CD4-positive, alpha-beta T cell treated with Interferon alpha-2 for 1 hour (primary cell): ENCODE measurements at regions not wholly inside any gene's neighbourhood (a gene's known extent, or its start where the extent isn't known, plus 50 kb on each side); places are given as distances from the start of the nearest gene placed in this dataset.
"Not testable (repeated sequence)": the region's sequence is repeated elsewhere in the genome, so short reads cannot be mapped to it uniquely, and the experiment has no call there.

ENCODE experiments used
- DNase-seq, 2 donors: peaks; one replicate each; pipeline ENCODE4 v3.0.0-alpha.2; 2020 to 2022

DNA sequence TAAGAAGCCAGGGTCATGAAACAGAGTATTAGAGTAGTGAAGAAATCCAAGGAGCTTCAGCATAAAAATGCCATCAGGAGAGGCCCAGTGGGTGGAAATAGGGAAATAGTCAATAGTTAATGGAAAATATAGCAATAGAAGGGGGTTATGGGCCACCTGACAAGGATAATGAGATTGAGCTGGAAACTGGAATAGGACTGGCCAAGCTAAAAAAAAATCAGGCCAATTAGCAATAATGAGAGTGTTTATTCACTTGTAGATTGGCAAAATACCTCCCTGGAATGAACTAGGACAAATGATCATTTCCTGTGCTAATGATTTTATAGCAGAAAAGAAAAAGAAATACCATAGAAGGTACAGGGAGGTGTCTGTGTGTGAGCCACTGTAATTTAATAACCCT is 97.9 kb downstream of the PLCE1 start:
- no peak for DNase-seq

DNA sequence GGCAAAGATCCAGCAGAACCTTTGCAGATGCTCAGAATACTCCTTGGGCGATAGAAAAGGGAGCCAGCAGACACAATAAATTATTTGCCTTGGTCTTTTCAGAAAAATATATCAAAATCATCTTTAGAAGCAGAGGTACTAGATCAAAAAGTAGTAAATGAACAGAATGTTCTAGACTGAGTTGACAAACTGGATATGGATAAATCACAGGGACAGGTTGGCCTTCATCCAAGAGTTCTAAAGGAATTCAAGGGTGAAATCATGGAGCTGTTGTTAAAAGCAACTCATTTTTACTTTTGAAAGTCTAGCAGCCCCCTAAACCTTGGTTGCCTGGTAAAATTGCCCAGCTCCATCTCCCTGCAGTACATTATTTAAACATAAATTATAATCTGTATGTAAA is 99.1 kb downstream of the PLCE1 start:
- no peak for DNase-seq

DNA sequence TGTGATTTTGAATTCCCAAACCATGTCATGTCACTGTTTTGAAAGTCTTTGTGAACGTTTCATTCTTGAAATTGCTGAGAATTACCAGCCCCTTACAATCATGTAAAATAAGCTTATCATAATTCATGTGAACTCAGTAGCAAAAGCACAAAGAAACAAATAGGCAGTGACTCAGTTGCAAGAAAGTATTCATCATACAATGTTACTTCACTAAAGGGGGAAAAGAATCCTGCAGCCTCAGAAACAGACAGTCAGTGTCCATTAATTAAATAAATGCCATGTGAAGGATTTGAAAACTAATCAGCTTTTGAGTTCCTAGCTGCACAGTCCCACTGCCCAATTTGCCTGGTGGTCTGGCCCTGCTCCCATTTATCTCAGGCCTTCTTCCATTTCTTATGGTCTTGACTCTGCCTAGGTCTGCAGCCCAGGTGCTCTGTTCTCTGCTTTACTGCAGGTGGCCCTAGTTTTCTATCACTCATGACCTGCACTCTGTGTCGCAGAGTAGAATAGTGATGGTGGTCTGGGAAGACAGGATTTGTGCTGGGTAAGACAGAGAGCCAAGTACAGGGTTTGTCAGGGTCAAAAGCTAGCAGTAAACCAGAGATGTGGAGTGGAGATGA is 99.7 kb downstream of the PLCE1 start:
- DNase-seq: no peak

DNA sequence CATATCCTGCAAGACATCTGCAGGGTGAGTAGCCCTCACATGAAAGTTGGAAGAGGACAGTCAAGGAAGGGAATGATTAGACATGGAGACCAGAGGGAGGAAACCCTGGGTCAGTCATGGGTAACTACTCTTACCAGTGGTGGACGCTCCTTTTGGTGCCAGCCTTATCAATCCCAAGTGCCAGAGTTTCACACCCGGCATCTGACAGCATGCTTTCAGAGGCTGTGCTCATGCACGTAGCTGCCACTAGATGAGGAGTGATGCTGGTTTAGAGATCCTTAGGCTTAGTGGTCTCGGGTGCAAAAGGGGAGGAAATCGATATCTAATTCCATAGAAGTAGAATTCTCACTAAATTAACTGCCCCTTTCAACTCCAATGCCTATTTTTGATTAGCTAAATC is 100.8 kb downstream of the PLCE1 start:
- DNase-seq: no peak

DNA sequence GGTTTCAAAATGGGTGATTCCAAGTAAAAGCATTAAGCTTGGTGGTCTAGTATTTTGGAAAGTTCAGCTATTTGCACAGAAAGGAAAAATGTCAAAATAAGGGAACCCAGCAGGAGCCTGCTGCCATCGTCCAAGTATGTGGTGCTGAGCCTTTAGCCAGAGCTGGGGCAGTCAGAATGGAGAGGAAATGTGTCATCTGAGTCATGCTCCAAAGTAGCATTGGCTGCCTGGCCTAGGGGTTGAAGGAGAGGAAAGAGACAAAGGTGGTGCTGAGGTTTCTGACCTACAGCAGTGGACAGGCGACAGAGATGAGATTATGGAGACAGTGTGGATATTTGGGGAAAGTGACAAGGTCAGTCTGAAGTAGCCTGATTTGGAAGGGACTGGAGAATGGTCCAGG is 103.9 kb downstream of the PLCE1 start:
- DNase-seq: no peak

DNA sequence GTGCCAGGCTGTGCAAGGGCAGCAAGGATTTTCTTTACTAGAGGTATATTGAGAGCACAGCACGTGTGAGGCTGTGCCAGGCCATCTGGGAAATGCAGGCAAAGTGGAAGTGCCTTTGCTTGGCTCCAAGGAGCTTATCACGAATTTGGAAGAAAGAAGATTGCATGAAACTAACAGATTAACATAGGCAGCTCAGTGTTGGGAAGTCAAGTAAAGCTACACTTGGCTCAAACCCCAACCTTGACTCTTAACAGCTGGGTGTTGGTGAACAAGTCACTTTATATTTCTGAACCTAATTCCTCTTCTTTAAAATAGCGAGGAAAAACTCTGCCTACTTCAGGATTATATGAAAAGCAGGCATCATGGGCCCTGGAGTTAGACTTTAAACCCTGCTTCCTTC is 105.2 kb downstream of the PLCE1 start:
- no peak for DNase-seq

DNA sequence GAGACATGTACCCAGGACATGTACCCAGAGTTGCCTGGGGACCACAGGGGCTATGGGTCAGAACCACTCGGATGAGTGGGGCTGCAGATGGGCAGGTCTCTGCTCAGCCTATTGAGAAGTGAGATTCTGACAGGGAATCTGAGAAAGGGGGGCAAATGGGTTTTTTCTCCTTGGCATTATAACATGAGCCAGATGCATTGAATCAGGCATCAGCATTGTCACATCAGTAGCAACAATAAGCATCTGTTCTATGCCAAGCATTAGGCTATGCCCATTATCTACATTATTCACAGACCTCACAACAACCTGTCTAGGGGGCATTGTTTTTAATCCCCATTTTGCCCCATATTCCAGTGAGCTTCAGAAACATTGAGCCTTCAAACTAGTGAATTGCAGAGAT is 108.2 kb downstream of the PLCE1 start:
- no peak for DNase-seq

DNA sequence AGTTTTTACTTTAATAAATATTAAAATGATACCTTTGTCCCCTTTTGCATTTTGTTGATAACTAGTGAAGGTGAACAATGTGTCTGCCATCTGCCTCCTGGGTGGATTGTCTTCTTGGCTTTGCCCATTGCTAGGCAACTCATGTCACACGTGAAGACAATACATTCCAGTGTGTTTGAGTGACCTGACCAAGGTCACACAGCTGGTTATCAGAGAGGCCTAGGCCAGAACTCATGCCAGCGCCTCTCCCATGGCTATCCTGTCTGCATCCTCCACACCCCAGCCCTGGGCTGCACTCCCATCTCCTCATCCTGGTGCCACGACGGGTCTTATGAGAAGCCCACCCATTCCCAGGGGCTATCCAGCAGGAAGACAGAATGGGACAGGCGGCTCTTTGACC is 108.7 kb downstream of the PLCE1 start:
- no peak for DNase-seq

DNA sequence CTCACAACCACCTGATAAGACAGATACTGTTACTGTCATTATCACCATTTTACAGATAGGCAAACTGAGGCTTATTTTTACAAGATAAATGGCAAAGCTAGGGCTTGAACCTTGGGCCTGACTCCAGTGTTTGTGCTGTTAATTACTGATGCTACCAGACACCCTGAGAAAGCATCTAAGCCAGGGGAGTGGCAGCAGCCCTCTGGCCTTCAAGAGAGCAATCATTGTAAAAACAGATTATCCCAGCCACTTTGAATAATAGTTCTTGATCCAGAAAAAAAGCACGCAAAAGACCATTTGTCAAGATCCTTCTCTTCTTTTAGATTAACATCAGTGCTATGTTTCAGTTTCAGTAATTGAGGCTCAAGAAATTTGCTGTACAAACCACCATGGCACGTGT is 109.5 kb downstream of the PLCE1 start:
- no peak for DNase-seq

DNA sequence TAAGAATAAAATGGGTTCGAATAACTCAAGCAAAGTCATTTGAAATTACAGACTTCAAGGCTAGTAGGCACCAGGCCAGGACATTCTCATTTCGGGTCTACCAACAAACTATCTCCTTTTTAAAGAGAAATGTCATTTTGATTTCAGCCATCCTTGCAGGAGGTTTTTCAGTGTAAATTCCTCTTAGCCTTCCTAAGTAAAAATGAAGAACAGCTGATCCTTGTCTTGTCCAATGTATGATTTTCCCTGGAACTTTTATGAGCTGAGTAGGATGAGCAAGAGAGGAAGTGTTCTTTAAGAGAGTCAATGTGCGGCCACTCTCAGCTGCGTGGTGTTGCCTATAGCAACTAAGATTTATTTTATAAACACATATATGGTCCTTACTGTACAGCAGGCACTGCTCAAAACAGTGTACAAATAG is 110.1 kb downstream of the PLCE1 start:
- no peak for DNase-seq

DNA sequence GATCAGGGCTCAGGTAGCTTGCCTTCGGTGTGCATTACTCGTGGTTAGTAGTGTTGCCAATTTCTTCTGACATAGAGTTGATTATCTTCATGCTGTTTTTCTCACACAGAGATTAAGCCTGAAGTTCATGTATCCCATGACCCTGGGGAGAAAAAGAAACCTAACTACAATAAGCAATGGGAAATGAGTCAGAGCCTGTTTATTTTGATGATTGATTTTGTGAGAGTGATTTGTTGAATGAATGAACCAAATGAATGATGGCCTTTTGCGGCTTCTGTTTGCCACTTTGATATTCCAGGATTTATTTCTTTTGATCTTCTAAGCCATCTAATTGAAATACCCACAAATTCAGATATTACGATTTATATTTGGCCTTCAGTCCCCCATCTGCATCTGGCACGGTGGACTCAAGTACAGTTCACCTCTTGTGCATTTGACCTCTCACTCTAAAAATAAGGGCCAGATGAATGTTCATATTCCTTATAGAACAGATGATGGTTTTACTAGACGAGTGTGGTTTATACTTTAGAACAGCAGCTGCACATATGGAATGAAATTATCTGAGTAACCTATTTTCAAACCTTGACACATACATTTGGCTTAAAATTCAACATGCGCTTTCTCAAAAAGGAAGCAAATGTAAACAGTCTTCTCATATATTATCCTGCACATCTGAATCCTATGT is 110.7 kb downstream of the PLCE1 start:
- no peak for DNase-seq

DNA sequence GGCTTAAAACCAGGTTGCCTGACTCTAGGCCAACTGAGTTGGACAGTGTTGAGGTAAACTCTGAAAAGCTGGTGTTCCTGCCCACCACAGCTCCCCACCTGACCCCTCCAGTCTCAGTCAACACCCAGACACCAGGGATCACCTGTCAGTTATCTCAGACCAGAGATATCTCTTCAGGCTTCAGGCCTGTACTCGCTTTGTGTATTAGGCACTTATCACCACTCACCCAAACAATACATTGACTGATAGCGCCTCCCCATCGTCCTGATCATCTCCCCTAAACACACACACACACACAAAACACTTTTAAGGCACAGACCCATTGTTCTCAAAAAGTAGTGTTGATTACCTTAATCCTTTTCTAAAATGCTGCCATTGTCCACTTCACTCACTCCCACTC is 111.5 kb downstream of the PLCE1 start:
- no peak for DNase-seq

DNA sequence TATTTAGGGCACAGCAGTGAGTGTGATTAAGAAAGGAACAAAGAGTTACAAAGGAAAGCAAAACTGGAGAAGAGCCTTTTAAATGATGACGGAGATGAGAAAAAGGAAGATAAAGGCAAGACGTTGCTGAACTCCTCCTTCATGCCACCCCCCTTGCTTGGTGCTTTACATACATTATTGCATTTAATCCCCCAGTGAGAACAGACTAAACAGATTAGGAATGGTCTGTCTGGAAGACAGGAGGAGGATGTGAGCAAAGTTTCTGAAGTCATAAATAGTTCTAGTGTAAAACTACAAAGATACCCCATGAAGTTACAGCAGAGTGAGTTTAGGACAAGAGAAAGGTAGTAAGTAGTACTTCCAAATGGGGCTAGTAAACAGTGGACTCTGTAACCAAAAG is 113.5 kb downstream of the PLCE1 start:
- DNase-seq: no peak

DNA sequence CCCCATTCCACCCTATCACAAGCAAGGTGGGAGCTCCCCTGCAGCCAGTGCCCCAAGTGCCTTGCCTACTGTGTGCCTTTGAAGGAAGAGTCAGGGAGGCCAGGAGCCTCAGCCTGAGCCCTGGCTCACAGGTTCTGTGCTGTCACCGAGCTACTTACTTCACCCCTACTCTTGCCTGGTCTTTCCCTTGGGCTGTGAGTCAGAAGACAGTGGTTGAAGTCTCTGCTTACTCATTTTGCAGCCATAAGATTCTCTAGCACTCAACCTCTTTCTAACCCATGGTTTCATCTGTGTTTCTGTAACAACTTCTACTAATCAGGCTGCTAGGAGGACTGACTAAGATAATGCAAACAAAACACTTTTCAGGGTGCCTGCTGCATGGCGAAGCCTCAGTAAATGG is 114.5 kb downstream of the PLCE1 start:
- DNase-seq: no peak

DNA sequence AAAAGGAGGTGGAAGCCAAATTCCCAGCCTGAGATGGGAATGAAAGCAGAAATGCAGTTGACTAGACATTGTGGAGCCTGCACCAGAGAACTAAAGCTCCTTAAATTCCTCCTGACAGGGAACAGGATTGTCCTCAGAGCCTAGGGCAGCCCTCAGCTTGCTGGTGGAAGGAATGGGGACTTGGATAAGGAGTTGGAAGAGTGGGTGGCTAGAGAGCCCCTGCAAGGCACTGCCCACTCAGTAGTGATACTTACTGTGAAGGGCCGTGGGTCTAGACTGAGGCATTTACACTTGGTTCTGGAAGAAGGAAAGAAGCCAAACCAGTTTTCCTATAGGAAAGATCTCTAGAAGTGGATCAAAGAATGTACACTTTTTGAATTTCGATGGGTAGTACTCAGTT is 117.6 kb downstream of the PLCE1 start:
- no peak for DNase-seq

DNA sequence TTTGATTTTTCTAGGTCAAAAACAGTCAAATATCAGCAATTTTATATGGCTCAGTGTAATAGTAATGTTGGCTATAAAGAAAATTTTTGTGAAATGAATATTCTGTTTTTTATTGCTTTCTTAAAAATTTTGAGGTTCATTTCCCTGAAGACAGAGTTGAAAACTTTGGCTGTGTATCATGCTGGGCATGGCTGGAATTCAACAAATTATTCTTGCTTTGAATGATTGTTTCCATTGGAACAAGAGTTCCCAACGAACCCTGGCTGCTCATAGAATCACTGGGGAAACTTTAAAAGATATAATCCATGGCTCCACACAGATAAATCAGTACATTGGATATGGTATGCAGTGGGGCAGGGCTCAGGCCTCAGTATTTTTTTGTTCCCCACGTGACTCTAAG is 118.6 kb downstream of the PLCE1 start:
- no peak for DNase-seq

DNA sequence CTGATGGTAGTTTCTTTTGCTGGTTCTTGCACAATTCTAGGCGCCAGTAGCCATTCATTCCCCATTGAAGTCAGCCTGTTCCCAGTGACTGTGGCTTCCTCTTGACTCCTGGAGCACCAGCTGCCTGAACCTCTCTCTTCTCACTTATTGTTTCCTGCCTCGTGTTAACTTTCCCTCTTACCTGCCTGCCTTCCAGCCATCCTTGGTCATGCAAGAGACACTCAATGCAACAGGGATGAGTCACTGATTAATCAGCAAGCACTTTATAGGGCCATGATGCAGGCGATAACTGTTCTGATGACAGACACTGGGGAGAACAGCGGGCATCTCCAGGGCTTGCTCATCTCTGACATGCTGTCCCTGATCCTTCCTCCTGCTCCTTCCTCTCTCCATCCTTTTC is 122.0 kb downstream of the PLCE1 start:
- no peak for DNase-seq

DNA sequence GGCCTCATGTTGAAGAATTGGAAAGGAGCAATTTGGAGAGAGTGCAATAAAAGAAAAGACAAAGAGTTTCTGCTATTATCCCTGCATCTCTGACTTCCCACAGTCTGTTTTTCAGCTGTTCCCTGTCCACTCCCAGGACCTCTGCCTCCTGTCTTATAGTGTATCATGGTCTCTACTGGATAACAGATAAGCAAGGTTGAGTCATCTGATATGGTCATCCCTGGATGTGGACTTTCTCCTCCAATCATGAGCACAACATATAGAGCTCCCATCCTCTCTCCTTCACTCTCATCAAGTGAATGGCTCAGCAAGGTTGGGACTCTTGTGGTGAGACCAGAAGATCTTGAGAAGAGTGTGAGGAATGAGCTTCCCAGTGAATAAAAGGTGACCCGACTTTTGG is 123.1 kb downstream of the PLCE1 start:
- DNase-seq: no peak

DNA sequence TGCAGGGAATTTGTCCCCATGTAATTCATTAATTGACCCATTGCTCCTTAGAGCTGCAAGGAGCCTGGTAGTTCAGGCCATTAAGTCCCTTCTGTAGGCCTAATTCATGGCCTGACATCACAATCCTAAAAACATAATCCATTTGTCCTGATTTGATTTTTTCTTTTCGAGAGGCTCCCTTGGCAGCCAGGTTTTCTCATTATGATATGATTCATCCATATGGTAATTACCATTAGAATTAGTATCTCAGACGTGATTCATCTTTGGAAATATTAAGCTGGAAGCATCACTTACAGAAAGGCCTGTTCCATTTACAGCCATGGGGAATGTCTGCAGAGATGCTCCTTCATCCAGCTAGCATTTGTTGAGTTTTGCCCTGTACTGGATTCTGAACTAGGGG is 128.5 kb downstream of the PLCE1 start:
- no peak for DNase-seq

DNA sequence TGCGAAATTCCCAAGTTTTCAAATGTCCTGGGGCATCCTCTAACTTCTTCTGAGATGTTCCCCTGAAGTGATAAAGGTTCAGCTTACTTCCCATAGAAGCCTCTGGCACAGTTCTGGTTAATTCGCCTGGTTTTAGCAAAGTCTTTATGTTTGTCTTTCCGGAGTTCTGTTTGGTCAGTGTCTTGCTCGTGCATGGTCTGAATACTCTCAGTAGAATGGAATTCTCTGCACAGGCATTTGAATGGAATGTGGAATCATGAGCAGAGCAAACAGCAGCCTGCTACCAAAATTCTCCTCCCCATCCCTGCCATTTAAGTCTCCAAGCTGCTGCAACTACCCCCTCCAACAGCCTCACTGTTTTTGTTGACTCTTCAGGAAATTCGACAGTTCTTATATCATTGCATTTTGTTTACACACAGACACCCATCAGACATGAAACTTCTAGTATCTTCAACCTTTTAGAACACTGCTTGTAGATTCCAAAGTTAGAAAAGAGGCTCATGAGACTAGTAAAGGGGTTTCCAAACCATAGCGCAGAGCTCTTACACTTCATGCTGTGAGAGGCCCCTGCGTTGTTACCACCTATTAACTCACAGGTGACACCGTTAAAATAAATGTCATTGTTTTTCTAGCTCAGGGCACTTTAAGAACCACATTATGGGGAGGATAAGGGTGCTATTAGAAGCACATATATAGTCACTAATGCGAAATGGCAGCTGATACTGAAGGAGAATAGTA is 129.7 kb downstream of the PLCE1 start:
- DNase-seq: no peak

DNA sequence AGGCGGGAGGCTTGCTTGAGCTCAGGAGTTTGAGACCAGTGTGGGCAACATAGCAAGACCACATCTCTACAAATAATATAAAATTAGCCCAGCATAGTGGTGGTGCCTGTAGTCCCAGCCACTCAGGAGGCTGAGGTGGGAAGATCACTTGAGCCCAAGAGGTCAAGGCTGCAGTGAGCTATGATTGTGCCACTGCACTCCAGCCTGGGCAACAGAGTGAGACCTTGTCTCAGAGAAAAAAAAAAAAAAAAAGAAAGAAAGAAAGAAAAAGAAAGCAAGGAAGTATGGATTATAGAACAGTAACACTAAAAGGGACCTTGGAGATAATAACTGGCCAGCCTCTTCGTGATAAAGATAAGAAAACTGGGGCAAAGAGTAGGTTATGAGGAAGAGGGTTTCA is 130.4 kb downstream of the PLCE1 start:
- not testable (repeated sequence) for DNase-seq

DNA sequence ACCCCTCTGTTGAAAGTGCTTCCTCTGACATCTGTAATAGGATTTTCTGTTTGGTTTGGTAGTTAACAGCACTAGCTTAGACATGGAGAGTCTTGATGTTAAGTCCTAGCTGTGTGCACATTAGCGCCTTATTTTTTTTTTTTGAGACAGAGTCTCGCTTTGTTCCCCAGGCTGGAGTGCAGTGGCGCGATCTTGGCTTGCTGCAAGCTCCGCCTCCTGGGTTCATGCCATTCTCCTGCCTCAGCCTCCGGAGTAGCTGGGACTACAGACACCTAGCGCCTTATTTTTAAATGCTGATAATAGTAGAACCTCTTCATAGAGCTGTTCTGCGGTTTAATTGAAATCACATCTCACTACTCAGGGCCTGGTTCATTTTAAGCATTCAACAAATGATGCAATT is 131.5 kb downstream of the PLCE1 start:
- DNase-seq: not testable (repeated sequence)

DNA sequence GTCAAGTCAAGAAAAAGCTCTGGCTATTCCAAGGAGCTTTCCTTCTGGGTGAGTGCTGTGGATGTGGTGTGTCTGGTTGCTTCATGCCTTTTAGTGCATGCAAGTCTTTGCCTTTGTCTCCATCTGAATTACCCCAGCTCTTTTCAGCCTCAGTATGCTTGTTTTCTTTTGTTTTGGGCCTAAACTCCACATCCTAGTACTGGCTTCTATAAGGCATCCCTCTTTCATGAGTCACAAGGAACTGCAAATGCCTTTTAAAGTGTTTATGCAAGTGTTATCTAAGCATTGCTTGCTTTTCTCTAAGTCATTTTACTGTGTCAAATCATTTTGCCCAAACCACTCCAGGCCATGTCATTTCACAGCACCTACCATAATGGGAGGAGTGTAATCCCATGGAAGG is 132.1 kb downstream of the PLCE1 start:
- DNase-seq: no peak

DNA sequence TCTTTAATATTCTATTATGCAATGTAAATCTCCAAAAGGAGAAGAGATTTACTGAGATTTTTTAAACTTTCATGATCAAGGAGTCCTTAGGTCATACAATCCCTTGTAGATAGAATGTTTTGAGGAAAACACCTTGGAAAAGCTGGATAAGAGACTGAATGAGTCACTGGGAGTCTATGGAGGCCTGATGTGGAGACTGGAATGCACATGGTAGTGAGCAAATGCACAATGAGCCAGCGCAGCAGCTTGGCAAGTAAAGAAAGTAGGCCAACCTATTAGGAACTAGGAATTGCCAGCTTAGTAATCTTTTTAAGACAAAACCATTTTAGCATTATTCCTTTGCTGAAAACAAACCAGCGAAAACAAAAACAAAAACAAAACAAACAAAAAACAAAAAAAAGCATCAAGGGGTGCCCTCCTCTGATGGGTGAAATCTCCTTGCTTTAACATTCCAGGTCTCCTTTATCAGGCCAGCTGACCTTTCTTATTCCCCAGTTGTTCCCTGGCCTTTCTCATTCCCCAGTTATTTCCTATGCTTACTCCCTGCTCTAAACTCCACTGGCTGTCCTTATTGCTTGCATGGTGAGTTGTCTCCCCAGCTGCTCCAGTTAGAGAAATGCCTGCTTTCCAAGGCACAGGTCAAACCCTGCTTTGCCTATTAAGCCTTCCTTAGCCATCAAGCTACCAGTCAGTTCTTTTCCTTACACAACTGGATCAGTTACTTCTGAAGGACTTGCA is 135.8 kb downstream of the PLCE1 start:
- no peak for DNase-seq
